ENCODE measurements at regions not wholly inside any gene's neighbourhood (a gene's known extent, or its start where the extent isn't known, plus 50 kb on each side); places are given as distances from the start of the nearest gene placed in this dataset.

DNA sequence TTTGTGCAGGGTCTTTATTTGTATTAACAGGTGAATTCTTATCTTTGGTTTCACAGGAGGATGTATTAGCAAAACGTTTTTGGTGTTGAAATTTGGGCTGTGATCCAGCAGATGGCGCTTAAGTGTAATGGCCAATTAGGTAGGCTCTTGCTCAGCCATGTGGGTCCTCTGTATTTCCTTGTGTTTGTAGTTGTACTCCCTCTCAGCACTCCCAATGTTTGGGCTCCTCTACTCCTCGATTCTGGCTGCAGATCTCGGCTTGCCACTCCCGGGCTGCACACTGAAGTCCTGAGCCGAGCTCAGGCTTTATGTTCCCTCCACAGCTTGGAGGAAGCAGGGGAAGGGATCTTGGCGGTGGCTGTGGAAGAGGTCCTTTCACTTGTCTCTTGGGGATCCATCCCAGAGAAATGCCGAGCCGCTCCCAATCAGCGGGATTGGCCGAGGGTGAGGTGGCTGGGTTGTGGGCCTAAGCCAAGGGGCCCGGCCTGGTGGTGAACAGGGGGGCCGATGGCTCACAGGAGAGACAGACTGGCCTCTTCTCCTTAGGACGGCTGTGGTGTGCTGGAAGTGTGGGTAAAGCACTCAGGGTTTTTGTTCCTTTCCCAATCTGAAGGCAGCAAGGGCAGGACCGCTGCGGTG, 133.7 kb downstream of the AEBP2 start:
- DNase-seq: peak; percentile 71

DNA sequence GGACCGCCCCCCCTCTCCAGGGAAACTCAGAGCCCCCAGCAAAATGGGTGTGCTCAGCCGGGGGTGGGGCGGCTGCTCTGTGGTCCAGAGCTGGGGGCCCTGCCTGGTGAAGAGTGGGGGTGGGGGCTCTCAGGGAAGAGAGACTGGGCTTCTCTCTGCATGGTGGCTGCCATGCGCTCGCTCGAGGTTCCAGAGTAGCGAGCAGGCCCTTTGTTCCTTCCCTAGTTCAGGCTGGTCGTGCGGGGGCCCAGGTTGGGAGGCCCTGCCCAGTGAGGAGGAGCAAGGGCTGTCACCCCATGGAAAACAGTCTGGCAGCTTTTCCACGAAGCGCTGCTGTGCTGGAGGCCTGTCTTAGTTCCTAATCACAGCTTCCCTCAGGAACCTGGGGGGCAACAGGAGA, 134.6 kb downstream of the AEBP2 start:
- no peak for DNase-seq

DNA sequence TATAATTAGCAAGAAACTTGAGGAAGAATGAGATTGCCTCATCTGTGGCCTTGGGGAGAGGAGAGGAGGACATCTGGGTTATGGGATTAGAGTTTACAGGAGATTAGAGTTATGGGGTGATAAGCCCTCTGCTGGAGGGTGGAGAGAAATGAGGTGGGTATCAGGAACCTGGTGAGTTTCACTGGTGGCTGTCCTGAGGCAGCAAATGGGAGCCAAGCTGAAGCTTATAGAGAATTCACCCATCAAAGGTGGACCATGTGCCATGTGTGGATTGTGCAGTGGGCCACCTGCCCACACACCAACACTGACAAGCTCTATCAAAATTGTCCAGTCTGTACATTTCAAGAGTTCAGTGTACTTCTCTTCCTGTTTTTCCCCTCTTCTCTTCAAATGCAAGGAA, 135.3 kb downstream of the AEBP2 start:
- DNase-seq: peak; percentile 3

DNA sequence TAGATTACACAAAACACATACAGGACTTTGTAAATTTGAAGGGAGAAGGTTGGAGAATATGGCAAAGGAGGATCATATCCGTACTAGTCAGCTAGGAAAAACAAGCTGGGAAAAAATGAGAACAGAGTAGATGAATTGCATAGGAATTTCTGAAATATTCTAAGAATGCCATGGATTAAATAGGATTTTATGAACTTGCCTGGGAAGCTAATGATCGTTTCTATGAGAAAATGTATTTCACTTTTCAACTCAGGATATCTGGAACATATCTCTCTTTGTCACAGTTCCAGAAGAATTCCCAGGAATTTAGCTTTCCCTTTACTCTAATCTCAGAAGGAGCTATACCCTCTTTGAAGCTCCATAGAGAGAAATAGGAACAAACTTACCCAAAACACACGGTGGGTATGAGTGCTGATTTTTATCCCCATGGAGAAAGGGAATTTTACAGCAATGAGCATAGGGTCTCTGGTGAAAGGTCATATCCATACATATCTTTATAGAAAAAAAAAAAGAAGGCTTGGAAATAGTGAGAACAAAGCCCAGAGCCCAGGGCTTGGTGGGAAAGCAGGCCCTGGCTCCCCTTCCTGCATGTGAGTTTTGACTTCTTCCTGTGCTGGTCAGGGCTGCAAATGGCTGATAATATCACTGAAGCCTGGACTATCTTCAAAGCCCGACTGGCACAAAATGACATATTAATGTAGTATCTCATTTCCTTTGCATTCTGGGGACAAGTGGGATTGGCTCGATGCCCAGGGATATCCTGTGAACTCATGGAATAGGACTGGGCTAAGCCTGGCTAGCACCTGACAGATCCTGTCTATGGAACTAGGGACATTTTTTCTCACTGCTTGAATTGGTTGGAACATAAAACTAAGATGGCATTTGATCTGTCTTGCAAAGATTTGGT, 136.3 kb downstream of the AEBP2 start:
- peak; percentile 96 for DNase-seq

DNA sequence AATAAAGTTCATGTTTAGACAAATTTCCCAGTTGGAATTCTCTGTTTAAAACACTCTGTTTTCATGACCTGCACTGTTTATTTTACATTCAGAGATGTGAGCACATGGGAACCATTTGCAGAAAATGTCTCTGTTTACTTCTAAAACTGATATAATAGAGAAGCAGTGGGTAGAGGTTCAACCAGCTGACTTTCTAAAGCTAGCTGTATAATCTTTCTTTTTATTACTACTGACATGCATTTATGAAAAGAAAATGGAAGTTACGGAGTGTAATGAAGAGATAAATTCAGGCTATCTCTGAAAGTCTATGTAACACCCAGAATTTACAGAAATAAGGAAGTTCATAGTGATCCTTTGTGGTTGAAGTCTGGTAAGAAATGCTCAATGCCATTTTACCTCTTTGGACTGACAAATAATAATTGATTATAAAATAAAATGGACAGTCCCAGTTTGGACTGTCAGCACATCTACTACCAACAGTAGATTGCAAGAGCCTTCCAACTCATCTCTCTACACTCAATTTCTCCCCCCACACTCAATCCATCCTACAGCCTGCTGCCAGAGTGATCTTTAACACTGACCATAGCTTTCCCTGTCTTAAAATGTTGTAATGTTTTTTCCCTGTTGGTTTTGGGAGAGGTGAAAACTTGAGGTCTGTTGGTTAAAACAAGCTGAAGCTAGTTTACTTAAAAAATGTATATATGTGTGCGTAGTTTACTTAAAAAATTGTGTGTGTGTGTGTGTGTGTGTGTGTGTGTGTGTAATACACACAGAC, 137.4 kb downstream of the AEBP2 start:
- DNase-seq: peak; percentile 7

DNA sequence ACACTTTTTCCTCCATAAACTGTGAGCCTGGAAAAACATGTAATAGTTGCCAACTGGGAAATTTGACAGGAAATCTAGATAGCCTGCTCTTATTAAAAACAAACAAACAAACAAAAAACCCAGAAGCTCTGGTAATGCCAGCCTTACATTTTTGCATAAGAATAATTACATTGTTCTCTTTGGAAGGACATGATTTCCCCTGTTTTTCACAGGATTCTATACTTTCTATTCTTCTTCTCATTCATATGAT, 137.9 kb downstream of the AEBP2 start:
- DNase-seq: no peak

DNA sequence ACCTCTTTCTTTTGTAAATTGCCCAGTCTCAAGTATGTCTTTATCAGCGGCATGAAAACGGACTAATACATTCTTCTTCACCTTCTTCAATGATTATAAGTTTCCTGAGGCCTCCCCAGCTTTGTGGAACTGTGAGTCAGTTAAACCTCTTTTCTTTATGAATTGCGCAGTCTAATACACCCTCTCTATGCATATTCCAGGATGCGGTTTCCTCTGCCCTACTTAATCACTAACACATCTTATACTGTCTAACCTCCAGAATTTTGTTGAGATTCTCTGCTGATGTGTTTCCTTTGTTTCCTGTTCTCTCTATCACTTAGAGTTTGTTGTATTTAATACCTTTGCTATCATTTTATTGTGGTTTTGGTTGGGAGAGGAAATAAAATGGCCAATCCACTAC, 145.4 kb downstream of the AEBP2 start:
- DNase-seq: no peak

DNA sequence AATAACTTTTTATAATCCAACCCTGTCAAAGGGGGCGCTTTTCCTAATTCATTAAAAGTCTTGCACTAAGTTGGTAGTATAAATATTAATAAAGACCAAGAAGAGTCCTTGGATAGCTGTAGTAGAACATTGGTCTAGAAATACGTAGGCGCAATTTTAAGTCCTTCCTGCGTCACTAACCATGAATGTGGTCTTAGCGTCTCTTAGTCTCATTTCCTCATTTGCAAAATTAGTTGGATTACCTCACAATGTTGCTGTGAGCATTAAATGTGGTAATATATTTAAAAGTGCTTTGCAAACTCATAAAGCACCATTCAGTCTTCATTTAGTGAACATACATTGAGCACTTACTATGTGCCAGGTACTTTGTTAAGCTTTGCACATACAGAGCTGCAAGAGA, 149.7 kb downstream of the AEBP2 start:
- DNase-seq: no peak

DNA sequence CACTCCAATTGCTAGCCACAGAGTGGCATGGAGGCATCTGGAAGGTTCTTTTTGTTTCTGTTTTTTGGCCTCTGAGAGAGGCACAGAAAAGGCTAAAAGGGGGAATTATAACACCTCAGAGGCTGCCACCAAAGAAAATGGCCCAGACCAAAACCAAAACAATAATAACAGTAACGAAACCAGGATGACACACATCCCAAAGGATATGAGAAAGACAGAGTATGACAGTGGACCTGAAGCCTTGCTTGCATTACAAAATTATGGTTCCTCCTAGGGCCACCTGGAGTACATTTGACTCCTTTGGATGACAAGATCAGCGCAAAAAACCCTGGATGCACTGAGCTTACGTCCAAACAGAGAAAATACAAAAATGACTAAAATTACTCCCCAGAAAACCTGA, 152.7 kb downstream of the AEBP2 start:
- no peak for DNase-seq

DNA sequence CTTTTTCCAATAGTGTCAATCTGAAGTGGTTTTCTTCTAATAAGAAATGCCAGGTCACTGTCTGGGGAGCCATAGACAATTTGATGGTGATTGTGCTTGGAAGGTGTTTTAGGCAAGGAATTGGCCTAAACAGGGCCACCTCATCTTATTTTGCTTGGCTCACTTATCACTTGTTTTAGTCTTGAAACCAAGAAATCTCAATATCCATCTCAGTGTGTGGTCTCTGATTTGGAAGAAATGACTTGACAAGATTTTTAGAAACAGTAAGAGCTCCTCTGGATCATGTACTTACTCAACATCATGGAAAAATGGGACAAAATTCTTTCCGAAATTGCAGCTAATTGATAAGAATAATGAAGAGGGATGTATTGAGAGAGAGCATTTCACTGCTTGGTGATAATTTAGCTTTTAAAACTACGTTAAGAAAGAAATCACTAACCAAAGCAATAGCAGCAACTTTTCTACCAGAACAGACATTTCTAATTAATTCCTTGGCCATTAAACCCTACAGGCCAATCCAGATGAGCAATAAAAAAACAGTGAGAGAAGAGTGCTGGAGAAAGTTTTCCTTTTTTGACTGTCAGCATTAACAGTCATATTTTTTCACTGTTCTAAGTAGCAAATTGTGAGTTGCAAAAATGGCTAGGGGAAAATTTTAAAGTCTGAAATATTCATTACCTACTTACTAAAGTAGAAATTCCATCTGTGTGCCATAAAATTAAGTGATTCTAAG, 157.3 kb downstream of the AEBP2 start:
- no peak for DNase-seq

DNA sequence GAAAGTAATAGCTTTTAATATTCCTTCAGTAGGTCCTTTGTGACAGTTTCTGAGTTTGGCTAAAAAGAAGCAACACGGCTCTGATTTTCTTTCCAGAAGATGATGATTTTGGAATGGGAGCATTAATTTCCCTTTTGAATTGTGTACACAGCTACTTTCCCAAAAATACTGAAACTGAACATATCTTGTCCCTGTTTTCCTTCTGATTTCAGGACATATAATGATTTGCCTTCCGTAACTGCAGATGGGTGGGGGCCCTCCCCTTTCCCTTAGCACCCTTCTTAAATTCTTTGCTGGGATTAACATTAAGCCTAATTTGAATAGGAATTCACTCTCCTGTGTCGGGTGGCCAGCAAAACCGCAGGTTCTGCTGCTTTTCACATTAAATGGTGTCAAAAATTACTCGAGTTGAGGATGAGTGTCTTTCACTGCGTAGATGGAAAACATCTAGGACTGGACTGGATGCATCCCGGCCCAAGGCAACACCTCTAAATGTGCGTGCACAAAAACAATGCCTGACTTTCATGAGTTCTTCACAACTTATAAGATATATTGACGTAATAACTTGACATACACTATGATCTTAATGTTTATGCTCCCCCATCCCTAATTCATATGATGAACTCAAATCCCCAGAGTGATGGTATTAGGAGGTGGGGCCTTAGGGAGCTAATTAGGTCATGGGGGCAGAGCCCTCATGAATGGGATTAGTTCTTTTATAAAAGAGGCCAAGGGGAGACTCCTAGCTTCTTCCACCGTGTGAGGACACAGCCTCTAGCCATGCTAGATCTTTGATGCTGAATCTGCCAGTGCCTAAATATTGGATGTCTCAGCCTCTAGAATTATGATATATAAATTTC, 158.1 kb downstream of the AEBP2 start:
- no peak for DNase-seq

DNA sequence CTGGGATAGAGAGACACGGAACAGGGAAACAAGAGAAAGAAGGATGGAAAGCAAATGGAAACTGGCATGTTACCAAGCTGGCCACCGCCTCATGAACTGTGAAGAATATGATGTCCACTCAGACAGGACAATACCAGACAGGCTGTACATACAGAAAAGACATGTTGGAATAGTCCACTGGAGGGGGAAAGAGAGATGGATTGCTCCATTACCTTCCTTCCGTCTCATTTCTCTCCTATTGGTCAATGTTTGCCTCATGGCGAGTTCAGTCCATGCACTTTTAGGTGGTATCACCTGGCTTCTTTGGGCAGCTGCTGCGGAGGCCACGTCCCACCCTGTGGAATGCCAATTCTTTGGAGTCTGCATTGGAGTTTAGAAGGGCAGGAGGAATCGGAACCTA, 166.4 kb downstream of the AEBP2 start:
- no peak for DNase-seq

DNA sequence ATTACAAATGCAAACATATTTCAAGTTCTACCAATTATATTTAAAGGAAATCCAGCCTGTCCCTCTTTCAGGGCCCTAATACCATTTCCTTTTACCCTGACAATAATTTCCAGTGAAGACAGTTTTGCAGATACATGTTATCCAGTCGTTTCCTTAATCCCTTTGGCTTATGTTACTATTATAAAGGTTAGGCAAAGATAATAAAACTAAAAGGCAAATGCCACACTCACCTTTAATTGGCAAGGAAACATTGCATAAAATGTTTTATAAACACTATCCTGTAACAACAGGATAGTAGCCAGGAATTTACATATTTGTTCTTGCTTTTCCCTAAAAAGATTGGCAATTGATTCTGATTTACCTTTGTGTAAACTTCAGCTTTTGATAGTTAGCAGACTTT, 168.7 kb downstream of the AEBP2 start:
- DNase-seq: no peak

DNA sequence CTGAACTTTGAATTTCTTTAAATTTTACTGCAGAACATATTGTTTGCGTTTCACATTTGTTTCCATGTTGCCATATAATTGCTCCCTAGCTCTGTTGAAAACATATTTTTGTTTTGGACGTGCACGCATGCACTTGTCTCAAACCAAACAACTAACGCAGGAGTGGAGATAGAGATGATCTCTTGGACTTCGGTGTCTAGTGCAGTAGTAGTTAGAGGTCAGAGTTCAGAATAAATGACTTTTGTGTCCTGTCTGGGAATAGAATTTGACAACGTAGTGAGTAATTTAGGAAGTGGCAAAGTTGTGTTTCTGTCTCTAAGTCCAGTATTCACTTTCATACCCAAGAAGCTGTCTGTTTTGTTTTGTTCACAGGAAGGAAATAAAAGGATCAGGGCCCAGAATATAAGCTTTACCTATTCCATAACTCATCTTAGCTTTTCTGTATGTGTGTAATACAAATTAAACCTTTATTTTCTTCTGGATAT, 173.8 kb downstream of the AEBP2 start:
- no peak for DNase-seq

DNA sequence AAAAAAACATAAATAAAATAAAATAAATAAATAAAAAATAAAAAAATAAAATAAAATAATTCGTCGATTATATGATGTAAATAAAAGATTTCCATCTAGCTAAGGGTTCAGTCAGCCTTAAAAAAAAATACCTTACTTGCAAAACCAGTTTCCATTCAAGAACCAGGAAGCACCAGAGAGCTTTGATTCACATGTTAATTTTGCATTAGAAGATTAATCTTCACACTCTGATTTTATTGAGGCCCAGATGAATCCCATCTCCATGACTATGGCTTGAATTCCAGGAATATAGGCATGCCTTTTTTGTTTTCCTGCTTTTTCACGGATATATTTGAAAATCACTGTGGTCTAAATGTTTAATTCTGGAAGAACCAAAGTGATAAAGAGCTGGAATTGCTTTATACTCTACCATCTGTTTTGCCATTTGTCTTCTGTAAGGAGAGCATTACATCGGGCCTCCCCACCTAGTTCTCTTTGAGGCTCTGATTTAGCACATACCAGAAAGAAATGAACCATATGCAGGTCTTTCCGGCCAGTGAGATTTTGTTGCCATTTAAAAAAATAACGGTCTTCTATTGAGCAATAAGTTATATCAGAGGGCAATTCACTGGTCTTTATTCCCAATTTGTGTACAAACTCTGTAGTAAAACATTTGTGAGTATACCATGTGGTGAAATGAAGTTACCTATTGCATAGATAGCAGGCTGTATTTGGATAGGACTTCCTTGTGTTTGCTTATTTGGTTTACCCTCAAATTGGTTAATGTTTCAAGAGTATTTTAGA, 175.5 kb downstream of the AEBP2 start:
- no peak for DNase-seq

DNA sequence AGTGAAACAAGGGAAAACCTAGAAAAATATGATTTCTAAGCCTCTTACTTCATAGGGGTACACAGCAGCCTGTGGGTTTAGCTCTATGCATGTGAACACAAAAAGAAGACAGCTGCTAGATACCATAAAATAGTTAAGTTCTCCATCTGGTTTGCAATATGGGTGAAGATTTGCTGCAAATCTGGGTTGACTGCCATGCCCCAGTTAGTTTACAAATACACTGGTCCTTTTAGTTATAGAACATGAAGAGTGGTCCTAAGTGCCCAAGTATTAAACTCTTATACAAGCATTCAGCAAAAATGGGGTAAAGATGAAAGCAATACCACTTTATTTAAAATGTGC, 176.1 kb downstream of the AEBP2 start:
- no peak for DNase-seq

DNA sequence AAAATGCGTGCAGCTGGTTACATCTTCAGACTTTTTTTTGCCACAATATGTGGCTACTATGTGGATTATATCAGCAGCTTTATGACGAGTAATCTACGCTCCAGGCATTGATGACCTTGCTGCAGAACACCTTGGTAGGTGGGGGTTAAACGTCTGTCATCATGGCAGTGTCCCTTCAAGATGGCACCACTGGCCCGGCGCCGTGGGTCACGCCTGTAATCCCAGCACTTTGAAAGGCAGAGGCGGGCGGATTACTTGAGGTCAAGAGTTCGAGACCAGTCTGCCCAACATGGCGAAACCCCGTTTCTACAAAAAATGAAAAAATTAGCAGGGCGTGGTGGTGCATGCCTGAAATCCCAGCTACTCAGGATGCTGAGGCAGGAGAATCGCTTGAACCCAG, 177.5 kb downstream of the AEBP2 start:
- no peak for DNase-seq

DNA sequence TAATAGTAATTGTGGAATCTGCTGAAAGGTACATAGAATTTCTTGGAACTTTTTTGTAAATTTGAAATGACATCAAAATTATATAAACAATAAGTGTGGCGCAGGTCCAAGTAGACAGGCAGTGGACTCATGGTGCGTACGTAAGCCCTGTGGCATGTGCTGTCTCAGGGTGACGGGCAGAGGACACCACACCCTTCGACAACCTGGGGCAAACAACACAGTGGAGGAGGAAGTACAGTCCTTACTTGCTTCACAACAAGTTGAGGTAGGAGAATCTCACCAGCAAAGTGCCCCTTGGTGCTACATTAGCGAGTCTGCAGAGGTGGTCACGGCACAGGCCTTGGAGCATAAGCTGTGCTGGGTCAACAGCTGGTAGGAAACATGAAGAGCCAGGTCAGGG, 180.9 kb downstream of the AEBP2 start:
- DNase-seq: peak; percentile 24

DNA sequence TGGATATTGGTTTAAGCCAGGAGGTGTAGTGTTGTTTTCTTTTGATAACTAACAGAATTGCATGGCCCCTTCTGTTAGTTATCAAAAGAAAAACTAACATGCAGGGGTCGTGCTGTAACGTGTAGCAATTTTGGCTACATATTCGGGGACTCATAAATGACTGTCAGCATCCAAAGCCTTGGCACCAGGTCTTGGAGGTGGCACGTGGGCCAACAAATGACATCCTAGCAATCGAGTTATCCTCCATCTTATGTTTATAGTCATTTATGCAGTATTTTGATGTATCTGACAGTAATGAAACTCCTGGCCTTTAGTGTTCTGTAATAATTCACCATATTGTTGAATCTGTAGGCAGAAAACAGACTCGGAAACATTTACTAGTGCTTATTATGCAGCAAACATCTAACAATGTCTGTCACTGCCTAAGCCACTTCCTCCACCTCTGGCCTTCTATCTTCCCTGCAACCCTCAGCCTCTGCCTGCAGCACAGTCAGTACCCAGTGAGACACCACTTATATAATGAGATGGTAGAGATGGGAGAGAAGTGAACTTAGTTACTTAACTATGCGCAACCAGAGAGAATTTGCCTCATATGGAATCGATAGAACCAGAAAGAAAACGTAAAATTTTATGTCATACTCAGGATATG, 184.6 kb downstream of the AEBP2 start:
- no peak for DNase-seq

DNA sequence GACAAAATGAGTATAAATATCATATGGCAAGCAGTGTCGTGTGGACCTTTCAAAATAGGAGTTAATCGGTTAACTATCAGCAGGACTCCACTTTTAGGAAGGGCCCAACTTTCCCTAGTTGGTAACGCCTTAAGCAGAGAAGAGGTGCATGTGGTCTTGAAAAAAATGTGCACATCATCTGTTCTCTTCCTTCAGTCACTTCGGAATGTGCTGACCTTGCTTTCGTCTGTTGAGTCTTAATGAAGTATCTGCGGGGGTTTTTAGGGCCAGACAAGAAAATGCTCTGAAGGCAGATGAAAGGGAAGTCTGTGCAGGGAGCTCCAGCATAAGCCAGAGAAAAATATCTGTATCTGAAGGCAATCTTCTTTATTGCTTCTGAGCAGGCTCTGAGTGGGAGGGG, 185.2 kb downstream of the AEBP2 start:
- DNase-seq: peak; percentile 58

DNA sequence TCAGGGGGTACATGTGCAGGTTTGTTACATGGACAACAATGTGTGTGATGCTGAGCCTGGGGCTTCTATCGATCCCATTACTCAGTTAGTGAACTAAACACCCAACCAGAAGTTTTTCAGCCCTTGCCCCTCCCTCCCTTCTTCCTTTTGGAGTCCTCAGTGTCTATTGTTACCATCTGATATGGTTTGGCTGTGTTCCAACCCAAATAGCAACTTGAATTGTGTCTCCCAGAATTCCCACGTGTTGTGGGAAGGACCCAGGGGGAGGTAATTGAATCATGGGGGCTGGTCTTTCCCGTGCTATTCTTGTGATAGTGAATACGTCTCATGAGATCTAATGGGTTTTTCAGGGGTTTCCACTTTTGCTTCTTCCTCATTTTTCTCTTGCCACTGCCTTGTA, 186.3 kb downstream of the AEBP2 start:
- DNase-seq: peak; percentile 69

Measured in fibroblast of skin of back (primary cell).